ENCODE measurements at regions not wholly inside any gene's neighbourhood (a gene's known extent, or its start where the extent isn't known, plus 50 kb on each side); places are given as distances from the start of the nearest gene placed in this dataset.
"Not testable (repeated sequence)": the region's sequence is repeated elsewhere in the genome, so short reads cannot be mapped to it uniquely, and the experiment has no call there.

- Histone ChIP-seq H3K4me1 (peaks cover 0 to 4% of the 10 kb centered on the region in 2 donors), H3K27ac (no peak overlapping the region), H3K27me3 (no peaks in the 10 kb centered on the region), H3K36me3 (no peaks in the 10 kb centered on the region), H3K4me3 (no peak overlapping the region), H3K9me3 (no peaks in the 10 kb centered on the region)
- peak in 1 of 2 donors; percentile 77 for DNase-seq (ENCODE audit: low spot score in 2 of 2)
- peak; percentile 44 to 70 (median 69) for TF ChIP-seq CTCF (IDR thresholded peaks at IDR 0.05)
- intact Hi-C loops (cut with DNase I) = loop anchor here (1.0 to 5.0 kb wide), 4 partner anchors 65 to 715 kb away; partner anchors contain the start of gene PELI2
These were observed 156.8 kb upstream of the TMEM260 start for GRCh38 chr14:56422703-56423213.

- intact Hi-C loops (cut with DNase I) = loop anchor here (5.0 kb wide), 2 partner anchors 66 to 306 kb away; partner anchors contain the start of gene PELI2
- H3K9me3 ChIP-seq = no peaks in the 10 kb centered on the region
- no peak for DNase-seq (ENCODE audit: low spot score in 2 of 2)
- H3K36me3 ChIP-seq = no peaks in the 10 kb centered on the region
- H3K27ac ChIP-seq = no peak overlapping the region
- no peak overlapping the region for H3K4me3 ChIP-seq
- H3K27me3 ChIP-seq = no peaks in the 10 kb centered on the region
- peaks cover 0 to 4% of the 10 kb centered on the region in 2 donors for H3K4me1 ChIP-seq
- TF ChIP-seq CTCF (IDR thresholded peaks at IDR 0.05) = no peak
These were observed 156.1 kb upstream of the TMEM260 start for GRCh38 chr14:56423544-56423943.

GRCh38 chr14:56431013-56431412, 148.6 kb upstream of the TMEM260 start:
- Histone ChIP-seq H3K27me3 (no peaks in the 10 kb centered on the region), H3K4me1 (no peaks in the 10 kb centered on the region), H3K4me3 (no peak overlapping the region), H3K36me3 (no peaks in the 10 kb centered on the region), H3K27ac (no peak overlapping the region), H3K9me3 (no peaks in the 10 kb centered on the region)
- no peak for DNase-seq (ENCODE audit: low spot score in 2 of 2)
- intact Hi-C loops (cut with DNase I) = no loop called here
- TF ChIP-seq CTCF (IDR thresholded peaks at IDR 0.05) = no peak

- no peak for DNase-seq (ENCODE audit: low spot score in 2 of 2)
- H3K4me3 ChIP-seq = no peak overlapping the region
- H3K27me3 ChIP-seq = no peaks in the 10 kb centered on the region
- no peak overlapping the region for H3K27ac ChIP-seq
- H3K36me3 ChIP-seq = no peaks in the 10 kb centered on the region
- H3K9me3 ChIP-seq = no peaks in the 10 kb centered on the region
- intact Hi-C loops (cut with DNase I) = no loop called here
- no peaks in the 10 kb centered on the region for H3K4me1 ChIP-seq
- no peak for TF ChIP-seq CTCF (IDR thresholded peaks at IDR 0.05)
These were observed 129.9 kb upstream of the TMEM260 start for GRCh38 chr14:56449670-56450213.

- no peak for TF ChIP-seq CTCF (IDR thresholded peaks at IDR 0.05)
These were observed 126.7 kb upstream of the TMEM260 start for GRCh38 chr14:56452940-56453339.

GRCh38 chr14:56454680-56455079, 124.9 kb upstream of the TMEM260 start:
- H3K27ac ChIP-seq; intact Hi-C loops (cut with DNase I); H3K4me3 ChIP-seq; H3K36me3 ChIP-seq; DNase-seq (ENCODE audit: low spot score in 2 of 2); H3K4me1 ChIP-seq; H3K9me3 ChIP-seq; H3K27me3 ChIP-seq: not testable (repeated sequence)

More at GRCh38 chr14:56452940-56453339, 126.7 kb upstream of the TMEM260 start:
- no peak for DNase-seq (ENCODE audit: low spot score in 2 of 2)
- Histone ChIP-seq H3K27ac (no peak overlapping the region), H3K36me3 (no peaks in the 10 kb centered on the region), H3K4me3 (no peak overlapping the region), H3K9me3 (no peaks in the 10 kb centered on the region), H3K4me1 (no peaks in the 10 kb centered on the region), H3K27me3 (no peaks in the 10 kb centered on the region)
- intact Hi-C loops (cut with DNase I) = no loop called here
